Head of caudate nucleus (tissue), 42 donors: ENCODE measurements at regions not wholly inside any gene's neighbourhood (a gene's known extent, or its start where the extent isn't known, plus 50 kb on each side); places are given as distances from the start of the nearest gene placed in this dataset.

Source experiments
- DNase-seq, 42 donors: peaks; one replicate each; pipeline versions ENCODE4 v3.0.0 to v3.0.0-alpha.2; 2020 to 2021; ENCODE audit warnings: mixed read lengths in 7 of 42
- intact Hi-C: fragments of 100-400 bp; cut with DNase I; formaldehyde crosslinking; loops from one replicate; pipeline ENCODE4 v1.15.0; 2022

DNA sequence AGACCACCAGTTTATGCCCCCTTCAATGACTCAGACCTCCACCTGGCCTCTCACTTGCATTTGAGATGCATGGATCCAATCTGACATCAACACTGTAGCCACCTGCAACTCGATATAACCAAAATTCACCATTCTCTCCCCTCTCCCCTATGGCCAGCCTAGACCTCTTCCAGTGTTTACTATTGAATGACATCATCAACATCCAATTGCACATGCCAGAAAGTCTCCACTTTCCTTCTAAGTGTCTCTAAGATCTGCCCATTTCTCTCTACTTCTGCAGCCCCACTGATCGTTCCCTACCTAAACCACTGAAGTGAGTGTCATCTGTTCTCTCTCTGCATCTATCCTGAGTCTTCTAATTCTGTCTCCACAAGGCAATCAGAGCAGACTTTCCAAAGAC is 151.3 kb upstream of the APCDD1 start:
- intact Hi-C loops, result no loop called here
- no peak for DNase-seq

- intact Hi-C loops, result no loop called here
- DNase-seq, result no peak
These were observed 149.6 kb upstream of the APCDD1 start for GRCh38 chr18:10304853-10305252.

- intact Hi-C loops, result no loop called here
- no peak for DNase-seq
These were observed 147.7 kb upstream of the APCDD1 start for GRCh38 chr18:10306779-10307178.

DNA sequence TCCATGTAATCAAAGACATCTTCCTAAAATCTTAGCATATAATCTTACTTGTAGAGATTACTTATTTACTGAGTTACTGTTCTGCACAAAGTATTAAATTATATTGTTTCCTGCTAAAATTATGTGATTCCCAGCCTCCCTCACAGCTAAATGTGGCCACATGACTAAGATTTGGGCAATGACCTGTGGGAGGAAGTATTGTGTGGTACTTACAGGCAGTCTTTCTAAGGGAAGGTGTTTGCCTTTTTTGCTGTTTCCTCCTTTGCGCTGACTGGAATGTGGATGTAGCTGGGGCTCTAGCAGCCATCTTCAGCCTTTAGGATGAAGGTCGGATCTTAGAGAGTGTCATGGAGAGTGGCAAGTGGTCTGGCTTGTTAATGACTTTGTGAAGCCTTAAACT is 146.3 kb upstream of the APCDD1 start:
- intact Hi-C loops, result no loop called here
- DNase-seq, result no peak

DNA sequence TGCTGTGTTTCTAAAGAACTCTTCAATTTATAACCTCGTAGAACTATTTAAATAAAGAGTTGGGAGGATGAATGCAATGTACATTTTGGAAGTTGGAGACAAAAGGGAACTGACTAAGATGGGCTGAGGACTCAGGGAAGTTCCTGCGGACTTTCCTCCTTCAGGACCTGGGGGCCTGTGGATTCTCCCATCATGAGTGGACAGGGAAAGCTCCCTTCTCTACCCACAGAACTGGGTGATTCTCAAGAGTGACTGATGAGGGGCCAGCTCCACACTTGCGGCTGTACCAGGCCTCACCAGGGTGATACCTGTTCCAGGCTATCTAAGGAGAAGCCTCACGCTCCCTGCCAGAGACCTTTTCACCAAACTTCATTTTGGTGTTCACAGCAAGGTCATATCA is 143.8 kb upstream of the APCDD1 start:
- DNase-seq, result peak in 1 of 42 donors; percentile 18
- intact Hi-C loops, result no loop called here

- intact Hi-C loops, result no loop called here
- DNase-seq, result peak in 1 of 42 donors; percentile 6
These were observed 142.0 kb upstream of the APCDD1 start for GRCh38 chr18:10312326-10313015.

GRCh38 chr18:10313016-10313342 is 141.5 kb upstream of the APCDD1 start:
- intact Hi-C loops, result no loop called here
- peak in 1 of 42 donors; percentile 4 for DNase-seq

DNA sequence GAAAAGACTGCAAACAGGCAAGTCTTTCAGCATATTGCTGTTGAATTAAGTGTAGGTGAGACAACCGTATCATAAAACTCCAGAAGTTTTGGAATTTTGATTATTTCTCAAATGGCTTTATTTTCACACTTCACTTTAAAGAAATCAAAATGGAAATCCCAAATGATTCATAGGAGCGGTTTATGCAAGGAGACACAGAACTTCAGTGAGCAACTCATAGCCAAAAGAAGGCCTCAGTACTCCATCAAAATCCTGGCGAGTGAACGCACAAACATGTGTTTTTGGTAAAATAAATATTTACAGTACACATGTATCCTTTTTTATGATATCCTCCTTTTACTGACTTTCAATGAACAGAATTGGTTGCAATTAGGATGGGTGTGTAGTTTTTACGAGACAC is 140.4 kb upstream of the APCDD1 start:
- peak in 1 of 42 donors; percentile 27 for DNase-seq
- intact Hi-C loops, result no loop called here

DNA sequence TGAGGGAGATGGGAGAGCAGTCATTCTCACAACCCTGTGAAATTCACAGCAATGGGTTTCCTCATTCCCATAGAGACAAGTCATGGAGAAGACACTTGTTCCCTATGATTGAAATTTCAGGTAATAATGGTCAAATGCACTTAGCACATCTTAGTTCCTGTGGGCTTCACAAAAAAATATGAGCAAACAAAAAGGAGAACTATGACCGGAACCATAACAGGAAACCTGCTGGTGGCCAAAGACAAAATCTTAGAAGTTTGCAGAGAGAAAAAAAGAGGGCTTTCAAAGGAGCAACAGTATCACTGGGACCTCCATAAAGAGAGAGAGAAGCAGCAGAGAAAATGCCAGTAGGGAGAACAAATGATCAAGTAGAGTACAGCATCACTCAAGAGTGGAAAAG is 138.9 kb upstream of the APCDD1 start:
- intact Hi-C loops, result no loop called here
- DNase-seq, result peak in 1 of 42 donors; percentile 4

DNA sequence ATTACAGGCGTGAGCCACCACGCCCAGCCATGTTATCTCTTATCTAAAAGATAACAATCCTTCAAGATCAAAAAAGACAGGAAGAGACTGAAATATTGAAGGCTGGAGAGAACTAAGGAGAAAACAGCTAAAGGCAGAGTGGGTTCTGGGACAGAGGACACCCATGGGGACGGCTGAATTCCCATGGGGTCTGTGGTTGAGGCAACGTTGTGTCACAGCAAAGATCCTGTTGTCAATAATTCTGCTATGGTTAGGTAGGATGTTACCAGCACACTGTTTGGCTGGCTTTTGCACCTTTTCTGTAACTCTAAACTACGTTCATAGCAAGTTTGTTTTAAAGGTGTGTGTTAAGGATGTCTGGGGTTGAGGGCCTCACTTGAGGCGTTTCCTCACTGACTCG is 137.7 kb upstream of the APCDD1 start:
- peak in 1 of 42 donors; percentile 2 for DNase-seq
- intact Hi-C loops, result no loop called here

GRCh38 chr18:10317864-10318690 is 136.4 kb upstream of the APCDD1 start:
- DNase-seq, result peak in 1 of 42 donors; percentile 5
- intact Hi-C loops, result no loop called here

DNA sequence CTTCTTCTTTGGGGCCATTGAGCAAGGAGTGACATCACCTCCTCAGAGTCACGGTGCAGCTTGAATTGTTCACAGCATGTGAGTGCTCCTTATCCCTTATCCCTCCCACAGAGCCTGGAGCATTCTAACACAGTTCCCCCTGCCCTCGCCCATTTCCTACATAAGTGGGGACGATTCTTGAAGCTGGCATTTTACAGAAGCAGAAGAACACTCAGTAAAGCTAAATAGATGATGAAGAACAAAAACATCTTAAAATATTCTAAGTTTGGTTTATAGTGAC is 135.8 kb upstream of the APCDD1 start:
- peak in 1 of 42 donors; percentile 10 for DNase-seq
- intact Hi-C loops, result no loop called here

DNA sequence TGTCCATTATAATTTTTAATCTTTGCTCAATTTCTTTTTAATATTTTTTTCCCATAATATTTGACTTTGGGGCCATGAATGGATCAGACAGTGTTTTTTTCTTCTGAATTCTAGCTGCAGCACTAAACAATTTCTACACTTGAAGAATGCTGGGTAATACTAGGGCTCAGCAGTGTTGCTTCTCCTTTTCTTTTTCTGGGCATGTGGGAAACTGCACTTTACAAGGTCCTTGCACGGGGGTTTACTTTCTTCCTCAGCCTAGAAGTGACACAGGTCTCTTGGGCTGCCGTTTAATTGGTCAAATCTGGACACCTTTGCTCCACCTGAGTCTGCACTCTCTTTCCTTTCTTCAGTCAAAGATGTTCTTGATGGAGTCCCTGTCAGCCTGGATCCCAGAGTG is 135.4 kb upstream of the APCDD1 start:
- DNase-seq, result peak in 1 of 42 donors; percentile 15
- intact Hi-C loops, result no loop called here

DNA sequence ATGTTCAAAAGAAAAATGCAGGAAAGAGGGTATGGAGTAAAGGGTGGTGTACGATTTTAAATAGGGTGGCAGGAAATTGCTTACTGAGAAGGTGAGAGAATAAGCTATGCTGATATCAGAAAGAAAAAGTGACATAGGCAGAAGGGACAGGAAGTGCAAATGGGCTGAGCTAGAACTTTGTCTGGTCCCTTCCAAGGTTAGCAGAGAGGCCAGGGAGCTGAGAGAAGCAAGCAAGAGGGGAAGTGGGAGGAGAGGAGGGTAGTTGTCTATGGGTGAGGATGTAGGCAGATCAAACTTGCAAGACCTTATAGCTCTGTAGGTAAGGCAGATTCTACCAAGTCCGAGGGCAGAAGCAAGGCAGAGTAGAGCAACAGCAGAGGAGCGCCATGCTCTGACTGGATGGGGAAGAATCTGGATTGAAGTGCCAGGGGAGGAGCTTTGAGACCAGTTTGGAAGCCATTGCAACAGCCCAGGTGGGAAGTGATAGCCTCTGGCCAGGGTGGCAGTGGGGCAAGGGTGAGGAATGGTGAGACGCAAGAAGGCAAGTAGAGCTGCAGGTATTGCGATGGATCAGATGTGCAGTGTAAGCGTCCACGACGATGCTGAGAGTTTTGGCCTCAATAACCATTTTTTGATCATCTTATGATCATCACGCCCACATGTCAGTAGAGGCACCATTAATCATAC is 134.4 kb upstream of the APCDD1 start:
- intact Hi-C loops, result no loop called here
- peak in 1 of 42 donors; percentile 29 for DNase-seq

GRCh38 chr18:10320791-10321190 is 133.6 kb upstream of the APCDD1 start:
- intact Hi-C loops, result no loop called here
- DNase-seq, result peak in 1 of 42 donors; percentile 28

- intact Hi-C loops, result no loop called here
- DNase-seq, result peak in 1 of 42 donors; percentile 22
These were observed 132.9 kb upstream of the APCDD1 start for GRCh38 chr18:10321576-10321975.

DNA sequence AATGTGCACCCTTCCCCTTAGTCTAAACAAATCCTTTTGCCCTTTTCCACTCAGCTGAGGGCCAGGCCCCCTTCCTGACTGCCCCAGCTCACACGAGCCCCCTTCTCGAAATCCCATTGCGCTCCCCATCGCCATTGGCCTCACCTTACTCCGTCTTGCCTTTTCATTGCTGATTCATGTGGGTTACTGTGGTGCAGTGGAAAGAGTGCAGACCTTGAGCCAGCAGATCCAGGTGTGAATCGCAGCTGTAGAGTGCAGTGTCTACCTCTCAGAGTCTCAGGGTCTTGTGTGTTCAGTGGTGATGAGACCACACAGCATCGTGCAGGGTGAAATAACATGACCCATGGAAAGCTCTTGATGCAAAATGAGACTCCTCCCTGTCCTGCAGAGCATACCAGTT is 132.4 kb upstream of the APCDD1 start:
- intact Hi-C loops, result no loop called here
- DNase-seq, result peak in 1 of 42 donors; percentile 16

- intact Hi-C loops, result no loop called here
- DNase-seq, result peak in 1 of 42 donors; percentile 5
These were observed 132.0 kb upstream of the APCDD1 start for GRCh38 chr18:10322435-10322834.

DNA sequence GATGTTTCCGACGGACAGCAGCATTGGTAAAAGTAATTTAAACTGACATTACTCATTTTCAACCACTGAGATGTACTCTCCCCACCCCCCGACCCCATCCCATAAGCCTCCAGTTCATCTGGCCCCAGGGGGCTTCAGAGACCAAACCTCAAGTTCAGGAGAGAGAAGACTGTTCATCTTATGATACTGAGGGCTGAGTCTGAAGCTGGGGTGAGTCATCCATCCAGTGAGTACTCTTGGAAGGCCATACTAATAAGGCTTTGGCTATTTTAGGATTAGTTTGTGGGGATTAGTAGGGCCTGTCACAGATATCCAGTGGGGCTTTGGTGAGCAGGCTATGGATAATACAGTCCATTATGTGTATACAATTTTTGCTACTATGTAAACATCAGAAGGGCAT is 125.3 kb upstream of the APCDD1 start:
- intact Hi-C loops, result no loop called here
- DNase-seq, result peak in 1 of 42 donors; percentile 28

- intact Hi-C loops, result no loop called here
- peak in 1 of 42 donors; percentile 27 for DNase-seq
These were observed 124.0 kb upstream of the APCDD1 start for GRCh38 chr18:10330428-10330827.
